Endothelial cell of umbilical vein (primary cell): ENCODE measurements at regions not wholly inside any gene's neighbourhood (a gene's known extent, or its start where the extent isn't known, plus 50 kb on each side); places are given as distances from the start of the nearest gene placed in this dataset.

Experiments used
- BruUV-seq: library from RNA; stranded (reverse); fragments of 400-500 nt; replicated peaks from 2 replicates; lab custom pipeline; 2021; lab: Mats Ljungman, UMichigan
- CTCF ChIA-PET: fragments of 300-600, 350-600 bp; sonication (Branson Sonifier 250); formaldehyde crosslinking; loops from one replicate; lab custom pipeline; 2021; ENCODE audit warnings: antibody characterized with exemption, inconsistent platforms; lab: Charles Lee
- POLR2A ChIA-PET: fragments of 300-600, 350-600 bp; sonication (Branson Sonifier 250); formaldehyde crosslinking; loops from one replicate; lab custom pipeline; 2021; ENCODE audit warnings: antibody characterized with exemption, inconsistent platforms; lab: Charles Lee
- DNase-seq: peaks from one replicate; pipeline ENCODE4 v3.0.0-alpha.2; 2011; ENCODE audit warnings: low read depth, low spot score
- FAIRE-seq: peaks from 2 replicates; lab custom pipeline; 2011; peaks lifted over from hg19 to GRCh38; lab: Jason Lieb, UNC
- H2AFZ ChIP-seq: 2 replicates; pipeline ENCODE4 v1.6.0; 2012; ENCODE audit warnings: low read depth, low read length, control low read depth, inconsistent platforms
- H3K27ac ChIP-seq: 2 replicates; pipeline ENCODE4 v1.5.1; 2011; ENCODE audit warnings: low read depth, mild to moderate bottlenecking, control low read depth, low read length, moderate library complexity; ENCODE audit not compliant: insufficient read depth
- H3K27me3 ChIP-seq, 2 experiments: 2 replicates each; pipeline versions ENCODE4 v1.6.0 to v1.6.1; 2011; ENCODE audit warnings: low read length in 2 of 2, mixed read lengths in 1 of 2; ENCODE audit not compliant: control insufficient read depth in 2 of 2, insufficient read depth in 2 of 2
- H3K36me3 ChIP-seq, 2 experiments: 2 replicates in 1 of 2; 3 replicates in 1 of 2; pipeline ENCODE4 v1.5.1; 2011; ENCODE audit warnings: low read length in 2 of 2, mild to moderate bottlenecking in 1 of 2, moderate library complexity in 1 of 2; ENCODE audit not compliant: control insufficient read depth in 2 of 2, insufficient read depth in 2 of 2; ENCODE audit errors: extremely low read depth in 1 of 2
- H3K4me1 ChIP-seq: 3 replicates; pipeline ENCODE4 v1.5.1; 2011; ENCODE audit warnings: mild to moderate bottlenecking, low read length; ENCODE audit not compliant: control insufficient read depth, insufficient read depth; ENCODE audit errors: extremely low read depth
- H3K4me2 ChIP-seq: 2 replicates; pipeline ENCODE4 v1.6.1; 2011; ENCODE audit warnings: low read length, control low read depth, mixed read lengths; ENCODE audit not compliant: insufficient read depth
- H3K4me3 ChIP-seq, 3 experiments: fragments of 200-600 bp in 1 of 3; sonication (generic), shearing (Covaris generic) in 1 of 3; replicated peaks in 1 of 3; 2 replicates each; pipeline ENCODE4 v1.5.1; 2011 to 2016; ENCODE audit warnings: control low read depth in 3 of 3, low read length in 3 of 3, mild to moderate bottlenecking in 2 of 3, inconsistent platforms in 1 of 3, low read depth in 1 of 3, moderate library complexity in 1 of 3; ENCODE audit not compliant: insufficient read depth in 1 of 3
- H3K79me2 ChIP-seq: 2 replicates; pipeline ENCODE4 v1.6.0; 2012; ENCODE audit warnings: low read length, inconsistent platforms; ENCODE audit not compliant: control insufficient read depth, insufficient read depth
- H3K9ac ChIP-seq: replicated peaks from 2 replicates; pipeline ENCODE3; 2011; ENCODE audit warnings: low read length, control low read depth; ENCODE audit not compliant: insufficient read depth; ENCODE audit errors: extremely low read depth
- H3K9me1 ChIP-seq: replicated peaks from 3 replicates; pipeline ENCODE4 v1.6.0; 2011; ENCODE audit warnings: mild to moderate bottlenecking, low read length; ENCODE audit not compliant: control insufficient read depth, insufficient read depth; ENCODE audit errors: extremely low read depth
- H3K9me3 ChIP-seq: replicated peaks from 2 replicates; pipeline ENCODE4 v1.5.1; 2012; ENCODE audit warnings: low read length, inconsistent platforms; ENCODE audit not compliant: control insufficient read depth, insufficient read depth
- H4K20me1 ChIP-seq: replicated peaks from 2 replicates; pipeline ENCODE3; 2011; ENCODE audit warnings: mild to moderate bottlenecking, low read length; ENCODE audit not compliant: control insufficient read depth, insufficient read depth; ENCODE audit errors: extremely low read depth
- EZH2 ChIP-seq: IDR thresholded peaks from 2 replicates; pipeline ENCODE4 v1.6.1; 2012; ENCODE audit warnings: borderline replicate concordance, low read depth, mild to moderate bottlenecking, moderate library complexity, low read length, inconsistent platforms; ENCODE audit not compliant: severe bottlenecking
- FOS ChIP-seq: IDR thresholded peaks from 2 replicates; pipeline ENCODE4 v1.6.1; 2011; ENCODE audit warnings: mild to moderate bottlenecking, low read length, moderate library complexity, borderline replicate concordance; ENCODE audit not compliant: insufficient read depth
- GATA2 ChIP-seq: IDR thresholded peaks from 2 replicates; pipeline ENCODE4 v1.7.0; 2011; ENCODE audit warnings: low read depth, mild to moderate bottlenecking, moderate library complexity, mixed read lengths, low read length; ENCODE audit not compliant: insufficient read length, insufficient read depth
- JUN ChIP-seq: IDR thresholded peaks from 2 replicates; pipeline ENCODE4 v1.6.1; 2011; ENCODE audit warnings: borderline replicate concordance, low read depth; ENCODE audit not compliant: insufficient read length, insufficient read depth
- MYC ChIP-seq: IDR thresholded peaks from one replicate; pipeline ENCODE4 v1.6.1; 2011; ENCODE audit warnings: mild to moderate bottlenecking, low read depth, low read length
- POLR2A ChIP-seq: IDR thresholded peaks from 2 replicates; pipeline ENCODE4 v1.6.1; 2012; ENCODE audit warnings: low read depth, mild to moderate bottlenecking, control low read depth, low read length
- POLR2AphosphoS5 ChIP-seq: IDR thresholded peaks from 2 replicates; pipeline ENCODE4 v1.6.1; 2012; ENCODE audit warnings: low read depth, mild to moderate bottlenecking, control low read depth, low read length, moderate library complexity; ENCODE audit not compliant: insufficient read depth
- dilution Hi-C: fragments of 300-500 bp; cut with MboI; formaldehyde crosslinking; loops from one replicate; pipeline ENCODE4 v1.15.0; 2019; ENCODE audit warnings: low sequenced_read_pairs; ENCODE audit not compliant: extremely low pct_ligation_motif_present
- intact Hi-C: fragments of 100-400 bp; cut with micrococcal nuclease; formaldehyde crosslinking; loops from one replicate; pipeline ENCODE4 v1.10.0; 2022
- TF ChIP-seq, protein P1 (sequence below): IDR thresholded peaks from 2 replicates; pipeline ENCODE4 v1.6.1; 2011; ENCODE audit not compliant: insufficient read depth, insufficient read length
- TF ChIP-seq, protein P2 (sequence below), 2 donors: IDR thresholded peaks; 1 replicate in 1 of 2; 2 replicates in 1 of 2; pipeline ENCODE4 v1.5.1; 2011; ENCODE audit warnings: low read length in 2 of 2, mild to moderate bottlenecking in 2 of 2, moderate library complexity in 2 of 2, control low read depth in 1 of 2, inconsistent platforms in 1 of 2, low read depth in 1 of 2; ENCODE audit not compliant: insufficient read depth in 1 of 2; ENCODE audit errors: extremely low read depth in 1 of 2

DNA sequence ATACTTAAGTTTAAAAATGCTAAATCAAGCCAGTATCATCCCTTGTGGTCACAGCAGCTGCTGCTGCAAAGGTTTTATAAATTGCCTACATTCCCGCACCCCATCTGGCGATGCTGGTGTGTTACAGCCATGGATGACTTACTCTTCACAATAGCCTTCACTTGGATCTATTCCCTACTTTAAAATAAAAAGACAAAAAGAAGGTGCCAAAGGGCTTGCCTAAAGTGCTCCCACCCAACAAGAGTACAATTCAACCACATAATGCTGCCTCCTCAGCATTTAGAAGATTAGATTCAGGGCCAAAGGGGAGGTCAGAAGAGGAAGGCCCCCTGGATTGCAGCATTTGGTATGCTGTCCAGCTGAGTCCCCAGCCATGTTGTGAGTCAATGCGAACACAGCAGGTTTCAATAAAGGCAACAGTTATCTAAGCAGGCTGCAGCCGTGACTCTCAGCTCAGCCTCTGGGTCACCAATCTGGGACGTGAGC lies 176.1 kb downstream of the DAD1 start:
- TF ChIP-seq, protein P1, sequence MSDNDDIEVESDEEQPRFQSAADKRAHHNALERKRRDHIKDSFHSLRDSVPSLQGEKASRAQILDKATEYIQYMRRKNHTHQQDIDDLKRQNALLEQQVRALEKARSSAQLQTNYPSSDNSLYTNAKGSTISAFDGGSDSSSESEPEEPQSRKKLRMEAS: no peak
- TF ChIP-seq POLR2A: no peak
- no peak for TF ChIP-seq MYC
- TF ChIP-seq, protein P2, sequence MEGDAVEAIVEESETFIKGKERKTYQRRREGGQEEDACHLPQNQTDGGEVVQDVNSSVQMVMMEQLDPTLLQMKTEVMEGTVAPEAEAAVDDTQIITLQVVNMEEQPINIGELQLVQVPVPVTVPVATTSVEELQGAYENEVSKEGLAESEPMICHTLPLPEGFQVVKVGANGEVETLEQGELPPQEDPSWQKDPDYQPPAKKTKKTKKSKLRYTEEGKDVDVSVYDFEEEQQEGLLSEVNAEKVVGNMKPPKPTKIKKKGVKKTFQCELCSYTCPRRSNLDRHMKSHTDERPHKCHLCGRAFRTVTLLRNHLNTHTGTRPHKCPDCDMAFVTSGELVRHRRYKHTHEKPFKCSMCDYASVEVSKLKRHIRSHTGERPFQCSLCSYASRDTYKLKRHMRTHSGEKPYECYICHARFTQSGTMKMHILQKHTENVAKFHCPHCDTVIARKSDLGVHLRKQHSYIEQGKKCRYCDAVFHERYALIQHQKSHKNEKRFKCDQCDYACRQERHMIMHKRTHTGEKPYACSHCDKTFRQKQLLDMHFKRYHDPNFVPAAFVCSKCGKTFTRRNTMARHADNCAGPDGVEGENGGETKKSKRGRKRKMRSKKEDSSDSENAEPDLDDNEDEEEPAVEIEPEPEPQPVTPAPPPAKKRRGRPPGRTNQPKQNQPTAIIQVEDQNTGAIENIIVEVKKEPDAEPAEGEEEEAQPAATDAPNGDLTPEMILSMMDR (IDR thresholded peaks at IDR 0.05; ENCODE audit: extremely low read depth in 1 of 2, insufficient read depth in 1 of 2, low read depth in 1 of 2, low read length in 2 of 2): no peak
- TF ChIP-seq FOS: no peak
- no peak for TF ChIP-seq GATA2
- no peak for TF ChIP-seq POLR2AphosphoS5
- no peak for TF ChIP-seq JUN
- TF ChIP-seq EZH2: no peak
- no peak overlapping the region for H2AFZ ChIP-seq
- CTCF ChIA-PET: interaction anchor here (1.5 to 1.8 kb wide), 2 partner anchors 8 to 17 kb away, joined by 4 to 6 read pairs; no protein-coding TSS in a partner anchor
- dilution Hi-C loops: no loop called here
- H3K27me3 ChIP-seq: peaks cover 28 to 29% of the 10 kb centered on the region in 2 experiments
- no peak overlapping the region for H3K4me3 ChIP-seq
- no peak overlapping the region for H3K4me2 ChIP-seq
- H3K4me1 ChIP-seq: no peaks in the 10 kb centered on the region
- no peaks in the 10 kb centered on the region for H4K20me1 ChIP-seq
- BruUV-seq: no TSS peak
- H3K9me1 ChIP-seq: no peaks in the 10 kb centered on the region
- no peak overlapping the region for H3K27ac ChIP-seq
- no peak for DNase-seq
- no peak overlapping the region for H3K9ac ChIP-seq
- no peak for FAIRE-seq
- H3K9me3 ChIP-seq: no peaks in the 10 kb centered on the region
- no peaks in the 10 kb centered on the region for H3K36me3 ChIP-seq
- no peaks in the 10 kb centered on the region for H3K79me2 ChIP-seq
- intact Hi-C loops: no loop called here
- POLR2A ChIA-PET: no interaction called here
